ENCODE measurements at regions not wholly inside any gene's neighbourhood (a gene's known extent, or its start where the extent isn't known, plus 50 kb on each side); places are given as distances from the start of the nearest gene placed in this dataset.

DNA sequence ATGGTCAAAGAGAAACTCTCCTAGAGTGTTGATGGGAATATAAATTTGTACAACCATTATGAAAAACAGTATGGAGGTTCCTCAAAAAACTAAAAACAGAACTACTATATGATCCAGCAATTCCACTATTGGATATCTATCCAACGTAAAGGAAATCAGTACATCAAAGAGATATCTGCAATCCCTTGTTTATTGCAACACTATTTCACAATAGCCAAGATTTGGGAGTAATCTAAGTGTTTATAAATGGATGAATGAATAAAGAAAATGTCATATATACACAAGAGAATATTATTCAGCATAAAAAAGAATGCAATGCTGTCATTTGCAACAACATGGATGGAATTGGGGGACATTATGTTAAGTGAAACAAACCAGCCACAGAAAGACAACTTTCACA is 1118.1 kb upstream of the PRKX start:
- no peak for DNase-seq

DNA sequence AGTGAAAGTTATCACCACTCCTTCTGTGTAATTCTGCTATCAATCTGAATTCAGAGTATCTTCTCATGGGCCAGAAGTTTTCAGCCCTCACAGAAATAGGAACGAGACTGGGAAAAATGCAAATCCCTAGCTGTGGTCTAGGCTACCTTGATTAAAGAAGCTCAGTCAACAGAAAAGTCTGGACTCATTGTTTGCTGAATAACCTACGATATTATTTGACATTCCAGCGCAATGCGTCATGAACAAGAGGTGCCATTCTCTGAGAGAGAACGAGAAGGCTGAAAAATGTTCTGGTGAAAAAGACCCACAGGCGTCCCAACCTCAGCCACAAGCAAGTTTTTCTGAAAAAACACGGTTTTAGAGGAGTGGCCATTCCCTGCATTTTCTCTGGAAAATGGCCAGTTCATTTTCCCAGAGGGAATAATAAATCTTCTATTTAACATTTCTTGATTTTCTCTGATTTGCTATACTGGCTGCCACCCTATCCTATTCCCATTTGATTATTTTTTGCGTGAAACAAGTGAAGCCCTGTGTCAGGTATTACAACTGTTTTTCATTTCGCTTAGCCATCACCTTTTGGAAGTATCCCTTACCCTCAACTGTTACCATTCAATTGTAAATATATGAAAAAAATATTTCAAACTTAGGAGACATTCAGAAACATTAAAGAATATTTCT is 1117.6 kb upstream of the PRKX start:
- no peak for DNase-seq

DNA sequence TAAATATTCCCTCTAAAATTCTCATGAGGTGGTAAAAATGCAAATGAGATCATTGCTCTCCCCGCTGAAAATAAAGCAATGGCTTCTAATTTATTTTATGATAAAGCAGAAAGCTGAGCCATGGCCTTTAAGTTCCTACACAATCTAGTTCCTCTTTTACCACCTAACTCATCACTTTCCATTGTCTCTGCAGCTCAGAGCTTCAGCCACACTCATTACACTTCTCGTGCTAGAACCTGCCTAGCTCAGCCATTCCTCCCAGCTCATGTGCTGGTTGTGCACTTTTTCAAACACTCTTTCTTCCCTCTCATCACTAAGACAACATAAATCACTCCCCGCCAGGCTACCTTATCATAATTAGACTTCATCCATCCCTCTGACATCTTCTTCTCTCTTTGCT is 1112.1 kb upstream of the PRKX start:
- no peak for DNase-seq

DNA sequence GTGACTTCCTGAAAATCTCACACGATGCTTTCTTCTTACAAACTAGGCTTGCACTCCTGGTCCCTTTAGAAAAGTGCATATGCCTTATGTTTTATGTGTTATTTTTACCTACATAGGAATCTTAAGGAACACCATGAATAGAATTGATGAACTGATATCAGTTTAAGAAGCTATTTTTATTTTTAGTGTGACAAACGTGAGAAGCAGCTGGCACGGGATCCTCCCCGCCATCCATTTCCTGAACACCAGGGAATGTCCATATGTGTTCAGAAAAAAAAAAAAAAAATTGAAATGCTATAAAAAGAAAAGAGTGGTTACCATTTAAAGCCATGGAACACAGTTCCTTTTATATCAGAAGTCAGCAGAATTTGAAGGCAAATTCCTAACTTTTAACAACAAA is 1096.1 kb upstream of the PRKX start:
- DNase-seq: no peak

DNA sequence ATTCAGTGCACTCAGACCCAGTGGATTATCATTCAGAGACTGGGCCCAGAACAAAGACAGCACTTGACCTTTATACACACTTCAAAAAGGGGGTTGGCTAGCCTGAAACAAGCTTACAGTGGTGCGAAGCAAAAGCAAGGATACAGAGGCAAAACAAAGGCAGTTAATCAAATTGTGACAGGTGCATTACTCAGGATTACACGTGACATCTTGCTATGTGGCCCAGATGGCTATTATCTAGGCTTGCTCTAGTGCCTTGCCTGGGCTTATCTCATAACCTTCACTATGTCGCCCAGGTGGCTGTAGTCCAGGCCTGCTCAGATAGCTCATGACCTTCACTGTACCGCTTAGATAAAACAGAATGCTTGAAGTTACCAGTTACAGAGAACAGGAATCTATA is 1092.1 kb upstream of the PRKX start:
- no peak for DNase-seq

DNA sequence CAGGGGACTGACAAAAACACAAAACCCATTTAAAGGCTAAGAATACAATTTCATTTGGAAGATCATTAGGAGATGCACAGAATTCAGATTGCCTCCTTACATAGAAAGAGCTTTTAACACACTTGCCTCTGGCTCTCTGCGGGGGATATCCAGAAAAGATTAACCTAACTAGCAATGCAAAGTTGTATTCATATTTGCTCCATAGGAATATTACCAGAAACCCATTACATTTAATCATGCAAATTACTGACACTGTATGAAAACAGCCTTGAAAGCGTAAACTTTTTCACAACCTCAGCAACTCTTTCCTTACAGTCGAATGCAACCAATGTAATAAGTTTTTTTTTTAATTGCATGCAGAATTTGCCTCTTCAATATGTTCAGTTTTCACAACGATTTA is 1087.3 kb upstream of the PRKX start:
- DNase-seq: no peak

DNA sequence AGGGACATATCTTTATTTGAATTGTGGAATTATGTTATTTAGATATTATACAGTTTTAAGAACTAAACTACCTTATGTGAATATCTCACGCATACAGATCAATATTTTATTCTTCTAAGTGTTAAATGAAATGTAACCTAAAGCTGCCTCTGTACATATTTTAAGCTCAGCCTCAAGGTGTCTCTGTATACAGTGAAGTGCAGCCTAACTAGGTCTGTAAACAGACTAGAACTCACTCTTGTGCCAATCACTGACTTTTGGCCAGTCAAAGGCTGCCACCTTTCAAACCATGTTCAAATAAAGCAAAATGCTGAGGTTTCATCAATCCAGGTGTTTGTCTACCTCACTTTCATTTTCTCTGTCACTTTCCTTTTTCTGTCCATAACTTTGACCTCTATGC is 1074.5 kb upstream of the PRKX start:
- DNase-seq: no peak

DNA sequence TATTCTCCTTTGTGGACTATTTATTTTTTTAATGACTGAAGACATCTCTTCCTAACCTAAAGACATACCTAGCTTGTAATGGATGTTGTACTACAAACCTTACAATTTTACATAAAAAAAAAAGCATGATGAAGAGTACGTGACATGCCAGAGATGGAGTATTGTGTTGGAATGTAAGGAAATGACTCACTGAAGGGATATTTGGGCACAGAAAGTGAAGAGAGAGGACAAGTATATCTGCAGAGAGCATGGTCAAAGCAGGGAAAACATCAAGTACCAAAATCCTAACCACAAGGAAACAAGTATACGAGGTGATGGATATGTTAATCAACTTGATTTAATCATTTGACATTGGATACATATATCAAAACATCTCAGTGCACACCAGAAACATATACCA is 1051.4 kb upstream of the PRKX start:
- no peak for DNase-seq

DNA sequence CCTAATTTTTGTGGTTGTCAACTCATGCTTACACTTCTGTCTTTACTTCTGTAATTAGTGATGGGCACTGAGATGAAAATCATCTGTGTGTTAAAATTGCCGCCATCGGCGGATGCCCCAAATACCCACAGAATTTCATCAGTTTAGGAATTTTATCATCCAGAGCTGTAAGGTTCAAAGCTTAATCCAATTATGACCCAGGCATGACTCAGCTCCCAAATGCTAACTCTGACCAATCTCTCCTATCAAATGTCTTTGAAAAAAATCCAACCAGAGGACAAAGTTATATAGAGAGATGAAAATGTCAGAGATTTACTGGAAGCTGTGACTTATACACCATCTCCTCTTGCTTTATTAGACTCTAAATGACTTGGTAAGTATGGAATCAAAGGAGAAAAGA is 1048.7 kb upstream of the PRKX start:
- DNase-seq: no peak

DNA sequence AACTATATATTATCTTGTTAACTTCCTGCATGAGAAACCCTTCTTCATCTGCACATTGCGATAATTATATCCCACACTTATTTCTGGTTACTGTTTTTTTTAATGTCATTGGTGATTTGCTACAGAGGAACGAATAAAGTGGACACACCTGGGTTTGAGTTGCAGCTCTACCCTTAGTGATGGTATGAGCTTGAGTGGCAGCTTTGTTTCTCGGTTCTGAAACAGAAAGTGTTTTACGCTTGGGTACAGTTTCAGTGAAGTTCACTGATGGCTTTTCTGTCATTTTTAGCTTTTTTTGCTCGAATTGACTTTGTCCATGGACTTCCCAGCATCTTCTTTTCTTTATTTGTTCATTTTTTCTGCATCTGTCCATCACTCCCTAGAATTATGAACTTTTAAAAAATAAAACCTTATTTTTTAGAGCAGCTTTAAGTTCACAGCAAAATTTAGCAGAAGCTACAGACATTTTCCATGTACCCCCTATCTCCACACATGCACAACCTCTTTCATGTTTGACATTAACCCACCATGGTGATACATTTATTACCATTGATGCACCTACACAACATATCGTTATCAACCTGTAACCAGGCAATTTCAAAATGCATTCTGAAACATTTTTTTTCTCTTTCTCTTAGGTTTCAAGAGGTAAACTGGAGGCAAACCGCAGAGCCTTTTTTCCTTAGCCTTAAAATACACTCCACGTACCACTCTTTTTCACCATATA is 1041.6 kb upstream of the PRKX start:
- no peak for DNase-seq

DNA sequence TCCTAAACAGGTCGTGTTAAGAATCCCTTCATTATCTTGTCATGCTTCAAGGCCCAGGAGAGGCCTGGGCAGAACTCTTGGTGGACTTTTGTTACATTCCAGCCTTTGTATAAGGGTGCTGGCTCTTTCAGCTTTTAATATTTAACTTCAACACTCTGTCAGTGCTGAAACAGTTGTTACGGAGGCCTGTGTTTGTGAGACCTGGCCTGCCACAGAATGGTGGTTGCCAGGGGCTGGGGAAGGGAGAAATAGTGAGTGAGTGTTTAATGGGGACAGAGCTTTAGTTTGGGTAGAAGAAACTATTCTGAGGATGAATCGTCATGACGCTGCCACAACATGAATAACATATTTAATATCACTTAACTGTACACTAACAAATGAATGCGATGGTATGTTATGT is 1027.6 kb upstream of the PRKX start:
- DNase-seq: no peak

DNA sequence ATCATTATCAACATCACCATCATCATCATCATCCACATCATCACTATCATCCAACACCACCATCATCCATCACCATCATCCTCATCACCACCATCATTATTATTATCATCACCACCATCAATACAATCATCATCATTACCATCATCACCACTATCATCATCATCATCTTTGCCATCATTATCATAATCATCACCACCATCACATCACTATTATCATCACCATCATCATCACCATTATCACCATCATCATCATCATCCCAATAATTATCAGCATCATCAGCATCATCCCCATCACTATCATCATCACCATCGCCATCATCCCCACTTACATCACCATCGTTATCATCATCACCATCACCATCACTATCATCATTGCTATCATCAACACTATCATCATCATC is 1021.9 kb upstream of the PRKX start:
- DNase-seq: no peak

DNA sequence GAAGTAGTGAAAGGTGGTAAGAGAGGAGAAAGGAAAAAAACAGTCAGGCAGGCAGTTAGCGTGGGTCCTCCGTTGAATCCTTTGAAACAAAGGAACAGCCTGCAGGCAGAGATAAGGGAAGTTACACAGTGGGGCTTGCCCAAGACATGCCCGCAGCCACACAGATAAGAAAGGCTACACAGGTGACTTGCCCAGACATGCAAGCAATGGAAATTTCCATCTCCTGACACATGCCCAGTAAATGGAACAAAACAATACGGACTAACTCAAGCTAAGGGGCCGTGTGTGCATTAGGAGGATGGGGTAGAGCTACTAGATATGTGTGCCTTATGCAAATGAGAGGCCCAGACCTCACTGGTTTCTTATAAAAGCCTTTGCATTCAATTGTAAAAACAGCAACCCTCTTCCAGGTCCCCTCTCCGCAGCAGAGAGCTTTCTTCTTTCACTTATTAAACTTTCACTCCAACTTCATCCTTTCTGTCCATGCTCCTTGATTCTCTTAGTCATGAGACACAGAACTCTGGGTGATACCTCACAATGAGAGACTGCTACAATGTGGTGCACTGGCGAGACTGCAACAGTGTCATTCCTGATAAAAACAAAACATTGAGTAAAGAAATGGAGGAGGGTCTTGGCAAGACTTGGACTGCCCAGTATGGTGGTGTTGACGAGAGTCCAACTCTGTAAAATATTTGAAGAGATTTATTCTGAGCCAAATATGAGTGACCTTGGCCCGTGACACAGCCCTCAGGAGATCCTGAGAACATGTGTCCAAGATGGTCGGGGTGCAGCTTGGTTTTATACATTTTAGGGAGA is 997.4 kb upstream of the PRKX start:
- no peak for DNase-seq

DNA sequence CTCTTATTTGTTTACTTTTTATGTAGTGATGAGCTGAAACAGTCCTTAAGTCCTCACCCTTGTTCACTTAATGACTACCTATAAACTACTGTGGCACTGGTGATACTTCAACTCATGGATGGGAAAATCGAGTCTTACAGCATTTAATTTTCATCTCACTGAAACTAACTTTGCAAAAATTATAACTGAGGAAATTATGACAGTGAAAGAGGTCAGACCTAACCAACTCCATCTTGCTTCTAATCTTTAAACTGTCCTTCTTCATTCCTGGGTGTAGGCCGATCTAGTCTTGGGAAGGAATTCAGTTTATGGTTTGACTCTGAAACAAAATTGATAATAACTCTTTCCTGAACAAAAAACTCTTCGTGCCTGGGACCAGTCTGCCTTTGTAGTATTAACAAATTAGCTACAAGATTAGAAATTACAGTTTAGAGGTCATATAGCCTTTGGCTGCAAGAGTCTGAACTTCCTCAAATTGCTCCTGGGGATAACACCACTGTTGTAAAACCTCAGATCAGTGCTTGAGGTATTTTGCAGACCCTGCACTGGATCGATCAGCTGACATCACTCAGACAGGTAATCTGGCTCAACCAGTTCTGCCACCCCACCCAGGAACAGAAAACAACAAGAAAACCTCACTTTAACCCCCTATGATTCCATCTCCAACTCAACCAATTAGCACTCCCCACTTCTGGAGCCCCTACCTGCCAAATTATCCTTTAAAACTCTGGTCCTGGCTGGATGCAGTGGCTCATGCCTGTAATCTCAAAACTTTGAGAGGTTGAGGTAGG is 995.7 kb upstream of the PRKX start:
- DNase-seq: no peak

DNA sequence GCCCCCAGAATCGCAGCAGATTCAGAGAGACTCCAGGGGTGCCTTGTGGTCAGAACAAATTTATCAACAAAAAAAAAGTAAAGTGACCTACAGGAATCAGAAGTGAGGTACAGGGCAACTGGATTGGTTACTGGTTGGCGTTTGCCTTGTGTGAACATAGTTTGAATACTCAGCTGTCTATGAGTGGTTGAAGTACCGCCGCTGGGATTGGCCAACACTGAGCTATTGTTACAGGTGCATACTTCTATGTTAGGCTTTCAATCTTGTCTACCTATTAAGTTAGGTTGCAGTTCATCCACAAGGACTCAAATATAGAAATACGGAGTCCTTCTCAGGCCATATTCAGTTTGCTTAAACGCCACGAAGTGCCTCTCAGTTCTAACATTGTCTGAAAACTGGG is 993.5 kb upstream of the PRKX start:
- no peak for DNase-seq

DNA sequence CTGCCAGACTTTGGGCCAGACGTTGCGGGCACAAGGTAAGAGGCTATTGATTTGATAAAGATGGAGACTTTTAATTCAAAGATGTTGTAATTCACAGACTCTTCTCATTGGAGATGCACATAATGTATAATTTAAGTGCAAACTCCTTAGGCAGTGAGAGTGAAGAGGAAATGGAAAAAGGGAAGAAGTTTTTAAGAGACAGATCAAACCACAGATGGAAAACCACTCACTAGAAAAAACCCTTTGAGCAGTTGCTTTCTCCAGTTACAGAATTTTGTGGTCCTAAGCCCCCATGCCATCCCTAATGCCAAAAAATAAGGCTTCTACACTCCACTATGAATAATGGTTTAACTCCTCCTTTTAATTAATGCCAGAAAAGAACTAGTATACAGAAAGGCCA is 977.1 kb upstream of the PRKX start:
- DNase-seq: no peak

DNA sequence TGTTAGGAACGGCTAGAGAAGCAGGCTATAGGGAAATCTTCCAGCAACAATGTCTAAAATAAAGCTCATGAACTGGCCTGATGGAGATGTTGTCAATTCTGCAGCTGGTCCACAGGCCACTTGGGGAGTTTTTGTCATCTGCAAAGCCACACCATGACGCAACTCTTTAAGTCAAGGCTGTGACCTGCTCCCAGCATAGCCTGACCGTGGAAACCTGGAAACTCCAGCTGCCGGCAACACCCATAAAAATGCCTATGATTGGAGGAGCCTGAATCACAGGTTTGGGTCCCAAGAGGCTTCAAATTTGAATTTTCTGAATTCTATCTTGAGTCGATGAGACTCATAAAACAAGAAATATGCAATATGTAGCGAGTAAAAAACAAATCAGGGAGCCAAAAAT is 969.2 kb upstream of the PRKX start:
- DNase-seq: no peak

DNA sequence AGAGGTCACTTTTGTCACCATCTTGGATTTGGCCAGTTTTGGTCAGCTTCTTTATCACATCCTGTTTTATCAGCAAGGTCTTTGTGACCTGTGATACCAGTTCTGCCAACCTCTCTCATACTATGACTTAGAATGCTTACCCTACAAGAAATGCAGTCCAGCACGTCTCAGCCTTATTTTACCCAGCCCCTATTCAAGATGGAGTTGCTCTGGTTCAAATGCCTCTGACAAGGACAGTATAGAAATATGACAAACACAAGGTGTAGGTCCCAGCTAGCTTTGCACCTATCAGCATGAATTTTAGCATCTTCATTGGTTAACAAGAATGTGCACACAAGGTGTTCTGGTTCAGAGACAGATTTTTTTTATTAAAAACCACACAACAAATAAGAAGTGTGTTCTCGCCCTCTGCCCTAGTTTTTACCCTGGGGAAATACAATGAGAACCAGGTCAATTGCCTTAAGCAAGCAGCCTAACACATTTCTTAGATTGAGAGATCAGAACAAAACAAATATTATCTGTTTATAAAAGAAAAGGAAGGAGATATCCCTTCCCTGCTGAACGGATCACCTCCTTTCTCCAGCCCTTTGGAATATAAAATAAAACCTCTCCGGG is 962.3 kb upstream of the PRKX start:
- no peak for DNase-seq

DNA sequence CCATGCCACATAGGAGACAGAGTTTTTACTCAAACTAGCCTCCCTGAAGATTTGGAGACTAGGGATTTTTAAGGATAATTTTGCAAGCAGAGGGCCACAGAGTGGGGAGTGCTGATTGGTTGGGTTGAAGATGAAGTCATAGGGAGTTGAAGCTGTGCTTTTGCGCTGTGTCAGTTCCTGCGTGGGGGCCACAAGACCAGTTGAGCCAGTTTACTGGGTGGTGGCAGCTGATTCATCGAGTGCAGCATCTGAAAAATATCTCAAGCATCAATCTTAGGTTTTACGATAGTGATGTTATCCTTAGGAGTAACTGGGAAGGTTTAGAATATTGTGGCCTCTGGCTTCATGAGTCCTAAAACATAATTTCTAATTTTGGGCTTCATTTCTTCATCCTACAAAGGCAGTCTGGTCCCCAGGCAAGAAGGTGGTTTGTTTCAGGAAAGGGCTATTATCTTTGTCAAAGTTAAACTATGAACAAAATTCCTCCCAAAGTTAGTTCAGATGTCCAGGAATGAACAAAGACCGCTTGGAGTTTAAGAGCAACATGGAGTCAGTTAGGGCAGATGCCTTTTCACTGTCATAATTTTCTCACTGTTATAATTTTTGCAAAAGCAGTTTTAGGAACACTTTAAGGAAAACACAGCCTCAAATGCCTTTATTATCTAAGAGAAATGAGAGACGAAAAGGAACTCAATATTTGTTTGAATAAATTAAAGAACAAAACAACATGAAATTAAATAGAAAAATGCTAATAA is 960.8 kb upstream of the PRKX start:
- DNase-seq: no peak

DNA sequence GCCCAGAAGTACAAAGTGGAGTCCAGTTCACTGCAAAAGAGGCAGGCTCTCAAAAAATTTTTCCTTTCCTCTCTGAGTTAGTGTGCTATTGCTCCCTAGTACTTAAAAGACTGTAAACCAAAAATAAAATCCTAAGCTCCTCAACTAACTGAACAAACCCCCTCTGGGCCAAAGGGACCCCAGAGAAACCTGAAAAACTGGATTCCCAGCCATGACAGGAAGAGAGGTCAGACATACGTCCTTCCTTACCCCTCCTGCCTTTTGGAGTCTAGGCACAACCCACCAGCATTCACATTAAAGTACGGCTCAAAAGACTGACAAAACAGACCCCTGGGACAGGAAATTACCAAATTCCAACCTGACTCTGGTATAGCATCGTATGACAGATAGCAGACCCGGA is 957.9 kb upstream of the PRKX start:
- DNase-seq: no peak

DNA sequence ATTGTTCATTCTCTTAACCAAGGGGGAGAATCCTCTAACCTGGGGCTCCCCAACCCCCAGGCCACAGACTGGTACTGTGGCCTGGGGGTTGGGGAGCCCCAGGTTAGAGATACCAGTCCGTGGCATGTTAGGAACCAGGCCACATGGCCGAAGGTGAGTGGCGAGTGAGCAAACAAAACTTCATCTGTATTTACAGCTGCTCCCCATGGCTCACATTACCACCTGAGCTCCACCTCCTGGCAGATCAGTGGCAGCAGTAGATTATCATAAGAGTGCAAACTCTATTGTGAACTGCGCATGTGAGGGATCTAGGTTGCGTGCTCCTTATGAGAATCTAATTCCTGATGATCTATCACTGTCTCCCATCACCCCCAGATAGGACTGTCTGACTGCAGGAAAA is 957.2 kb upstream of the PRKX start:
- DNase-seq: no peak
